Kidney glomerular epithelial cell (primary cell): ENCODE measurements at regions not wholly inside any gene's neighbourhood (a gene's known extent, or its start where the extent isn't known, plus 50 kb on each side); places are given as distances from the start of the nearest gene placed in this dataset.
A peak's percentile ranks its signal among the peaks of the same experiment; 100 is the strongest.

Experiments
- DNase-seq: peaks from one replicate; lab custom pipeline; 2025; lab: John Stamatoyannopoulos, UW

DNA sequence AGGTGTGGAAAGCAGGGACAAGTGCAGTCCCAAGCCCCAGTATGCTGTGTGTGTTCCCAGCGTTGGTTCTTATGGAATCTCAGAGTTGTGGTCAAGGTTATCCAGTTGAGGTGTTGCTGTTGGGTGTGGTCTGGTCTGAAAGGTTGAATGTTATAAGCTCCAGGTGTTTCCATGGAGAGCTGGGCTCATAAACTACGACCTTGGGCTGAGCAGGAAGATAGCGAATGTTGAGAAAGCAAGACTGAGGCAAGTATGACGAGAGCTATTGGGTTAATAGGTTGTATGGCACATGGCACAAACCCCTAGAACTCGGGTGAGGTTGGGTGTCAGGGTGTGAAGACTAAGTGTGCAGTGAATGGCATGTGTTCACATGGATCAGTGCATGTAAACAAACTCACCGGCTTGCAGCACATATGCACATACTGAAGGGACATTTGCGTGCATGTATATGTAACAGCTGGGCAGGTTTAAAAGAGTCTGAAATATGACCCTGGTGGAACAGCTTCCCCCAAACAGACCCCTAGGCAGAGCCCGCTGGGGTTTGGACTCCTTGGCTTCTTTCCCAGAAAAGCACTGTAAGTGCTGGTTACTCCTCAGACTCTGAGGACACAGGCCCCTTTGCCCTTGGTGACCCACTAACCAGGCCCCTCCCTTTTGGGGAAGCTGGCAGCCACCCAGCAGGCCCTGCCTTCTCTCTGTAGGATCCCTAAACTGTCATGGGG is 117.5 kb downstream of the NAV1 start:
- no peak for DNase-seq

DNA sequence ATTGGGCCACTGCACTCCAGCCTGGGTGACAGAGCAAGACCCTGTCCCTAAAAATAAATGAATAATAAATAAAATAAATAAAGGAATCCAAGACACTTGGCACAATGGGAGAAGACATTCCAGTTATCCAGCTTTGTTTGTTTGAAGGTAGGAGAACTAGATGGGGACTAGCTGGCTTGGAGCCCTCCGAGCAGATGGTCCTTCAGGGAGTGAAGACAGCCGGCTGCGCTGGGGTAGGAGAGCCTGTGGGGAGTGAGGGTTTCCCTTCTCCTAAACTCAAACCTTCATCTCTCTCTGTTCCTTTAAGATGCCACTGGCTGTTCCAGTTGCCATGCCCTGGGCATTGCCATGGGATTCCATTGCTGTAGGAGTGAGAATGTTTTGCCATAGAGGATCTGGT is 120.6 kb downstream of the NAV1 start:
- DNase-seq, result no peak

DNA sequence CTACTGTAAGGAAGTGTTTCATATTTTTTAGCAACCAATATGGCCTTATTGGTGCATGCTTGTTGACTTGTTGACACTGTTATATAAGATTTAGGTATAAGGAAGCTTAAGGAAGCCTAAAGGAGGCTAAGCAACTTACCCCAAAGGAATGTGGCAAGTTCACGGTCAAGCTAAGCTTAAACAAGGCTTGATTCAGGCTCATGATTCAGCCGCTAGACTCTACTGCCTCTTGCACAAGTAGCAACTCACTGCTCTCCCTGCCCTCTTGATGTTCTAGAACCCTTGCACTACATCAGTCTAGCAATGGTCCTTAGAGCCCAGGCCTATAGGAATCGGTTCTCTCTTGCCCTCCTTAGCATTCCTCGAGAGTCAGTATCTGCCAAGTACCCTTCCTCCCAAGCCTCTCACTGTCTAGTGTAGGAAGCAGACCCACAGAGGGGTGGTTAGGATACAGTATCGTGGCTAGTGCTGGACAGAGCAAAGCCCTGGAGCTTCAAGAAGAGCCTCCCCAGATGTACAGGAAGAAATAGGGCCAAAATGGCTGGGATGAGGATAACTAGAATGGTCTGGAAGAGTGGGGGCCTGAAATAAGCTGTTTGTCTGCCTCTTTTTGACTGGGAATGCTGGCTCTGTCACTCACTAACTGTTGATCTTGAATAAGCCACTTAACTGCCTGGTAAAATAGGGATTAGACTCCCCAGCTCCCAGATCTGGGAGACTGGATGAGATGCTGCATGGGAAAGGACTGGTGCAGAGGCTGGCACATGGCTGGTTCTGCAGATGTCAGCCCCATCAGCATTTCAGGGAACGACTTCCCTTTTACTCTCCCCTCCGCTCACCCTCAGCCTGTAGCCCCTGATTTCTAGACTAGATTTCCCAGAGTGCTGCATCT is 122.2 kb downstream of the NAV1 start:
- no peak for DNase-seq

DNA sequence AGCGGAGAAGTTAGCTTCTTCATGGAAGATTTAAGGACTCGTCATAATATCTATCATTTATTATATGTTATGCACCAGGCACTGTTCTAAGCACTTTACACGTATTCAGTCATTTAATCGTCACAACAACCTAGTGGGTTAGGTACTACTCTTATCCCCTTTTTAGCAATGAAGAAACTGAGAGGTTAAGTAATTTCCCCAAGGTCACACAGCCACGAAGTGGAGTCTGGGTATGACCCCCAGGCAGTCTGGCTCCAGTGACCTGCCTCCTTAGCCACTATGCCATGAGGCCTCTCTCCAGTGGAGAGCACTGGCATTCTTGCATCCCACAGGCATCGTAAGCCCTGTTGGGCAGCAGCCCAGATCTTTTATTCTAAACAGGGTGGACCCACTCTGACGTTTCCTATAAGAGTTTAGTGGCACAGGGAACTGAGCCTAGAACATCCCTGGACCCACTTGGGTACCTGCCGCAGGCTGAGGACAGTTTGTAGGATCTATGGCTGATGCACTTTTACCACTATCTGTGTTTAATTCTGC is 123.0 kb downstream of the NAV1 start:
- no peak for DNase-seq

DNA sequence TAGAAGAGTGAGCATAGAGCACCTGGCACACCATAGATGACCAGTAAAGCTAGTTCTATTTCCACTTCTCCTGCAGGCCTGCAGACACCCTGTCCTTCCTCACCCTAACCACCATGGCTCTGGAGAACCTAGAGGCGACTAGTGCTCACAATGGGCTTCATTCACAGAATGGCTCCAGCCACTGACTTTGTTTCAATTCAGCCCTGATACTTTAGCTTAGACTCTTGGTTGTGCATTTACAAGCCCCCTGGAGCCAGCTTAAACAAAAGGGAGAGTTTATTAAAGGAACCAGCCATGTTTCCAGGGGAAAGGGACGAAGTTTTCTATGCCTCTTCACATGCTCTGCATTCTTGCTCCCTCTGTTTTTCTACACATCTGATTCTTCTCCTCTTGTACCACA is 123.7 kb downstream of the NAV1 start:
- no peak for DNase-seq

DNA sequence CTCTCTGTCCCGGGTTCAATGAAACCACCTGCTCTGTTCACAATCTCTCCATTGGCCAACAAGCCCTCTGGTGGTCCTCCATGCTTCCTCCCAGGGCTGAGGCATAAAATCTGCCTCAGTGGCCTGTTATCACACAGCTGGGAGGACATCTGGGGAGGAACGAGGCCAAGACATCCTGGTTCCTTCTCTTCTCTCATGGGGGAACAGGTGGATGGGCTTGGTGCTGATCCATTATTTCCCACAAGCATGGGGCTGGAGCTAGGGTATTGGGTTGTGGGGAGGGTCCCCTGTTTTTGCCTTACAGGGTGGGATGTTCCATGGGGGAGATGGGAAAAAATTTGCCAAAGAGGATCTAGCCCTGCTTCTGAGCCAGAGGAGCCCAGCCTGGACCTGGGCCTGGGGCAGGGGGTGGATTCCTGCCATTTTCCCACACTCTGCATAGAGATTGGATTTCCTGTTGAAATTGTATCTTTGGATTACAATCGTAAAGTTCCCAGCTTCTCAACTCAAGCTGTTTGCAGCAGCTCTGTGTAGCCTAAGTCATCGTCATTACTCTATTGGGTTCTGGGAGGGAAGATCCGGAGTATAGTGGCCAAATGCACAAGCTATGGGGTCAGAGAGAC is 124.7 kb downstream of the NAV1 start:
- no peak for DNase-seq

DNA sequence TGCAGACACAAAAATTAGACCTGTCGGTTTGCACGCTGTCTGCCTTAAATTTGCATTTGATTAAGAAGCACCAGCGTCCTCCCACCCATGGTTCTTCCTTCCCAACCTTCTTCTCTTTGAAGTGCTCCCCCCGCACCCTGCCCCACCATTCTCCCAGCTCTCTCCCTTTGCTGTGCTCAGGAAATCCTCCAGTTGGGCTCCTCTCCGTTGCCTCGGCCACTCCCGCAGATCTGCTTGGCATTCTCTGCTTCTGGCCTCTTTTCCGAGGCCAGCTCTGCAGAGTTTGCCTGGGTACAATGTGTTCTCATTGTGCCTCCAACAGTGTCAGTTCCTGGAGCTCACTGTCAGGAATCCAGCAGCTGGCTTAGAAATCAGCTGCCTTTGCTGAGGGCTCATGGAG is 126.1 kb downstream of the NAV1 start:
- DNase-seq, result no peak

DNA sequence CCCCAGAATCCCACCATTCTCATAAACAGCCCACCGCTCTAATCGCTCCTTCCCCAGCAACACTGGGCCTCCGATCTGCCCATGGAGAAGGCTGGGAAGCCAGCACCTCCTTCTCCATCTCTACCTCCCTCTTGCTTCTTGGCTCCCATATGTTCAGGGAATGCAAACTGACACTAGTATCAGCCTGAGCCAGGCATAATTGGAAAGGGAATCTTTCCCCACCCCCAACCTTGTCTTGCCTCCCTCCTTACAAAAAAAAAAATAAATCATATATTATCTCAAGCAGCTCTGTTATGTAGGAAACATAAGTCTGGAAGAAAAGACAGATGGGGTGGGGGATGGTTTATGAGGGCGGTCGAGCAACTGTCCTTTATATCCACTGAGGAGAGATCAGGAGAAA is 127.2 kb downstream of the NAV1 start:
- DNase-seq, result no peak

DNA sequence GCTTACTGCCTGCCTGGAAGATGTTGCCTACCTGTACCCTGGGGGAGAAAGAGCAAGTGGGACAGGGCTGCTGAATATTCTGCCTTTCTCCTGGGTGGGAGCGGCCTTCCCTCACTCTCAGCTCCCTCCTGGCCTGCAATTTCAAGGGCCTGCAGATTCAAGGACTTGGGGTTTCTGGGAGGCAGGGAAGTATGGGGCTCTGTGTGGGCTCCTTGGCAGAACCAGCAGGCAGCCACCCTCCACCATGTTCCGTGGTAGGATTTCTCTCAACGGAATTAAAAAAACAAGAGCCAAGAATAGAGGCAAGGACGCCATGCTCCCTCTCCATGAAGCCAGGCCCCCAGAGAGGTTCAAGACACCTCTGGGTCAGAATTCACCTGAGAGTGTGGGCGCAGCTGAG is 127.7 kb downstream of the NAV1 start:
- no peak for DNase-seq

DNA sequence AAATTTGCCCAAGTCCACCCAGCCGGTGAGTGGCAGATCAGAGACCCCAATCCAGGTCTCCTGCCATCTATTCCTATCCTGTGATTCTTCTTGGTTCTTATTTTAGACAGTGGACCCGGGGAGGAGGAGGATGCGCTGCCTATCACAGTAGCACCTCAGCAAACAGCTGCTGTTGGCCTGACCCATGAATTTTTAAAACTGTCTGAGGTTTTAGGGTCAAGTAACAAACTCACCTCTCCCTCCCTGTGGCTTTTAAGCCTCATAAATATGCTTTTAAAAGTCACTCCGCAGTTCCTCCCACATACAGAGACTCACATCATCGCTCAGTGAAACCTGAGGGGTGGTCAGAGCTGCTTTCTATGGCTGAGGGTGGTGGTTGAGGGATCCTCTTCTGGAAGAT is 128.6 kb downstream of the NAV1 start:
- no peak for DNase-seq

DNA sequence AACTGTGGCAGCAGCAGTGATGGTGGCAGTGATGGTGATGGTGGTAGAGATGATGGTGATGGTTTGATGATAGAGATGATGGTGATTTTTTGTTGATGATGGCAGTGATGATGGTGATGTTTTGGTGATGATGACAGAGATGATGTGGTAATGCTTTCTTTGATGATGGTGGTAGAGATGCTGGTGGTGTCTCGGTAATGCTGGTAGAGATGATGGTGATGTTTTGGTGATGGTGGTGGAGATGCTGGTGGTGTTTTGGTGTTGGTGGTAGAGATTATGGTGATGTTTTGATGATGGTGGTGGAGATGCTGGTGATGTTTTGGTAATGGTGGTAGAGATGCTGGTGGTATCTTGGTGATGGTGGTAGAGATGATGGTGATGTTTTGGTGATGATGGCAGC is 131.6 kb downstream of the NAV1 start:
- DNase-seq, result no peak

DNA sequence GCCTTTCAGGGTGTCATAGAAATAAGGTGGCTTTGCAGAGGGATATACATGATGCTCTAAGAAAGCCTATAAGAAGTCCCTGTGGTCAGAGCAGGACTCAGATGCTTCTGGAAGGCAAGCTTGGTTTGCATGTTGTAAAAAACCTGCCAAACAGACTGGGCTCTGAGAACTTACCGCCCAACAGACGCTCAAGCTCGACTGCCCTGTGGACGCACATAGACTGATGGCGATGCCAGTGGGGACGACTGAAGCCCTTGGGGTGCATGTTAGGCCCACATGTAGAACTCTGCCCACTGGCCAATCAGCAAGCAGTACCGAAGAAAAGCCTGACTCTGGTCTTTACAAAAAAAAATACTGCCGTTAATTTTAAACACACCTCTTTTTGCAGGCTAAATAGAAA is 133.8 kb downstream of the NAV1 start:
- no peak for DNase-seq

DNA sequence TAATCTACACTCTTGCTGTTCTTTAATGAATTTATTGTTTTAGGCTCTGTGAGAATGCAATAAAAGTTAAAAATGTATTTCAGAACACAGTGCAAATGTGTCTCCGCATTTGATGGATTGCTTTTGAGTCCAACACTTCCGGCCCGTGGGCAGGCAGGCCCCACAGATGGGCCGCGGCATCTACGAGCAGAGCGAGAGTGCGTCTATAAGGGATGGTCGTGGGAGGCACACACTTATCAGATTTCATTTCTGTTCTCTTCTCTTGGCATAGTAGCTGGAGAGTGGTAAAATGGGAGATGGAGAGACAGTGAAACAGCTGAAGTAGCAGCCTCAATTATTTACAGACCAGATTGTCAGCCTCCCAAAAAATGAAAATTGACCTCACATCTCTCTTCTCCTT is 134.2 kb downstream of the NAV1 start:
- DNase-seq, result no peak

DNA sequence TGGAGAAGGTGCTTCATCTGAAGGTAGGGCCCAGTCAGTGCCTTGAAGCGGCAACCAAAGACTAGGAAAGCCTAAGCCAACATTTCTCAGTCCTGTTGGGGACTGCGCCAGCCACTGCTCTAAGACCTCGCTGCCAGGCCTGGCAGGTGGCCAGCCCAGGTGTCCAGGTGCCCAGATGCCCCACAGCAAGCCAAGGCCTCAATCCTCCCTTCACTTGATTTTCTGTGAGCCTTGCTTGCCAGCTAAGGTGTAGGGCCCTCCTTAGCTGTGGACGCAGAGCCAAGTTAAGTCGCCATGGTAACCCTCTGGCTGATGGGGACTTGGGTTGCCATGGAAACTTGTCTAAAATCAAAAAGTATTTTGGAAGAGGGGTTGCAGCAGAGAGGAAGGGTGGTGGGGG is 135.0 kb downstream of the NAV1 start:
- no peak for DNase-seq

DNA sequence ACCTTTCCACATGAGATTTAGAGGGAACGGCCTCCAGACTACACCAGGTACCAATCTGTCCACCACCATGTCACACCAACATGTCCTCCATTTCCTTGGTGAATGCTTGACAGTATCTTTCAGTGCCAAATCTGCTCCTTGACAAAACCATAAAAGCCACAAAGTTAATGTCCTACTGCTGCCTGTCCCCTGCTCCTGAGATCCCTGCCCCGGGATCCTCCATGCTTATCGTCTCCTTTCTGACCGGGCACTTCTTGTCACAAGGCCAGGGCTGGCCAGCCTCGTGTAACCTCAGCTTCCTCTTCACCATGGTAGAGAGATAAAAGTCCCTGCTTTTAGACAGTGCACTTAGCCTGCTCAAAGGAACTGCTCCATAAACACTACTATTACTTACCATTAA is 136.2 kb downstream of the NAV1 start:
- no peak for DNase-seq

DNA sequence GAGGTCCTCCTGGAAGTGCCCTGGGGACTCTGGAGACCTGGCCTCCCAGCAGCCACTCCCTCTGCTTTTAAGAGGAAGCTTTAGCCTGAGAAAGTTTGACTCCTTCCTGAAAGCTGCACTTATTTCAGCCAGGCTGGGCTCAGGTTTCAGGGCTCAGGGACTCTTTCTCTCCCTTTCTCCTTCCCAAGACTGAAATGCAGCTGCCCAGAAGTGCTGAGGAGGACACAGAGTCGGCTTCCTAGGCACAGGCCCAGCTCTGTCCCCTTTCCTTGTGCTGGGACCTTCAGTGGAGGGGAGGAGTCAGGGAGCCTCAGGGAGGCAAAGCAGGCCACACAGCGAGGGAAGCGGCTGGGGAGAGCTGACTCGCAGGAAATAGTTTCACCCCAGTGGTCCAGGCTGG is 137.3 kb downstream of the NAV1 start:
- DNase-seq, result peak; percentile 8

DNA sequence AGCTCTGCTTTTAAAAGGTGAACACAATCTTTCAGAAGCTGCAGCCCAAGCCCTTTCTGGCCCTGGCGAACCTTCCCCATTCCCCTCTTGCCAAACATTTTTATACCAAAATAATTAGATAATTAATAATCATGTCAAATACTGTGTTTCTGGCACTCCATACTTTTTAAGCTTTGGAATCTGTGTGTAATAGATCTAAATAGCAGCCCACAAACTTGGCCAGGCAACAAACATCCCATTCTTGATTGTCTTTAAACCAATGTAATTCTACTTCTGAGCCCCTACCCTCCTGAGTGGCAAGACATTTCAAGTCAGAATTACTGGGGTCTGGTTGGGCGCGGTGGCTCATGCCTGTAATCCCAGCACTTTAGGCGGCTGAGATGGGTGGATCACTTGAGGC is 137.7 kb downstream of the NAV1 start:
- no peak for DNase-seq

DNA sequence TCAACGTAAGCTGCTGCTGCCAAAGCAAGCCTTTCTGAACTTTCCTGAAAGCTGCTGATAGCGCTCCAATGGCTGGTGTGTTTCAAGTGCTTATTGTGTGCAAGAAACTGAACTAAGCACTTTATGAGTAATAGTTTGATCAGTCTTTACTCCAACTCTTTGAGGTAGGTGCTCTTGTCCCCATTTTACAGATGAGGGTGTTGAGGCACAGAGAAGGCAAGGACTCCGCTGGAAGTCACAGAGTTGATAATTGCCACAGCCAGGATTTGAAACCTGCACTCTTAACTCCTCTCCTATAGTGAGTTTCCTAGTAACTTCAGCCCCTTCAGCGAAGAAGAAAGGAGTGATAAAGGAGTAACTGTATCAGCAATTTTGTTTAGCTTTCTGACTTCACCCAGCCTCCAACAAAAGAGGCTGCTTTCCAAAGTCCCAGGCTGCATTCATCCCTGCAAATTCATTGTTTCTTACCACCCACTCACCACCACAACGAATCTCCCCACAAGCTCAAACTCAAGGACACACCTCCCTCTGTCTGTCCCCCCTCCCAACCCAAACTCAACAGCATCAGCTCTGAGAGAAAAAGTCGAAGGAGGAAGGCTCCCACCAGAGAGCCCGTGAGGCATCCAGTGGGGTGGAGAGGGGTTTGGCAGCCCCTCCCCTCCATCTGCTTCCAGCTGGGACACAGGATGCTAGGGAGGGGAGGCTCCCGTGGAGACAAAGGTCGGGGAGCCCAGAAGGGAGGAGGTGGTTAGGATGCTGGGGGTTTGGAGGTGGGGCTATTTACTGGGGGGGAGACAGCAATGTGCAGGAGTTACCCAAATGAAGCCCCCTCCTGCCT is 139.6 kb downstream of the NAV1 start:
- DNase-seq, result no peak

DNA sequence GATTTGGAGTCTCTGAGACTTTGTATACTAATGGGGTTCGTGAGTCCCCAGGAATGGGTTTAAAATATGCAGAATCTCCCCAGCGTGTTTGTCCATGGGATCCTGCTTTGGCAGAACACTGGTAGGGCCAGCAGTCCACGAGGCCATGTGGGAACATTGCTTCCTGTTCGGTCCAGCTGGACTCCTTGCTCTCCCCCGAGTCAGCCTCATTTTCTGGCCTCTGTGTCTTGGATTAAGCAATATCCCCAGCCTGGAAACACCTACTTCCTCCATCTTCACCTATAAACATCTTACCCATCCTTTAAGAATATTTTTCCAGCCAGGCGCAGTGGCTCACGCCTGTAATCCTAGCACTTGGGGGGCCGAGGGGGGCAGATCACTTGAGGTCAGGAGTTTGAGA is 142.4 kb downstream of the NAV1 start:
- no peak for DNase-seq

DNA sequence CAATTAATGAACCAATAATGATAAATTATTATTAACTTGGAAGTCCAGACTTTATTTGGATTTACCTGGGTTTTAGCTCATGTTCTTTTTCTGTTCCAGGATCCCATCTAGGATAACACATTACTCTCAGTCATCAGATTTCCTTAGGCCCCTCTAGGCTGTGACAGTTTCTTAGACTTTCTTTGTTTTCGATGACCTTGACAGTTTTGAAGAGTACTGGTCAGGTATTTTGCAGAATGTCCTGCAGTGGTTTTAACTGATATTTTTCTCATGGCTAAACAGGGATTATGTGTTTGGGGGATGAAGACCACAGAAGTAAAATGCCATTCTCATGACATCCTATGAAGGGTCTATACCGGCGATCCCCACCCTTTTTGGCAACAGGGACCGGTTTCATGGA is 144.0 kb downstream of the NAV1 start:
- DNase-seq, result no peak

DNA sequence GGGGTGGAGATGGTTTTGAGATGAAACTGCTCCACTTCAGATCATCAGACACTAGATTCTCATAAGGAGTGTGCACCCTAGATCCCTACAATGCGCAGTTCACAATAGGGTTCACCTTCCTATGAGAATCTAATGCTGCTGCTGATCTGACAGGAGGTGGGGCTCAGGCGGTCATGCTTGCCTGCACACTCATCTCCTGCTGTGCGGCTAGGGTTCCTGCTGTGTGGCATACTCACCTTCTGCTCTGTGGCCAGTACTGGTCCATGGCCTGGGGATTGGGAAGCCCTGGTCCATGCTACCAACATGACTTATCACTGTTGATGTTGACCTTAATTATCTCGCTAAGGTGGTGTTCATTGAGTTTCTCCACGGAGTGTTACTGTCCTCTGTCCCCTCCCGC is 144.5 kb downstream of the NAV1 start:
- DNase-seq, result no peak

DNA sequence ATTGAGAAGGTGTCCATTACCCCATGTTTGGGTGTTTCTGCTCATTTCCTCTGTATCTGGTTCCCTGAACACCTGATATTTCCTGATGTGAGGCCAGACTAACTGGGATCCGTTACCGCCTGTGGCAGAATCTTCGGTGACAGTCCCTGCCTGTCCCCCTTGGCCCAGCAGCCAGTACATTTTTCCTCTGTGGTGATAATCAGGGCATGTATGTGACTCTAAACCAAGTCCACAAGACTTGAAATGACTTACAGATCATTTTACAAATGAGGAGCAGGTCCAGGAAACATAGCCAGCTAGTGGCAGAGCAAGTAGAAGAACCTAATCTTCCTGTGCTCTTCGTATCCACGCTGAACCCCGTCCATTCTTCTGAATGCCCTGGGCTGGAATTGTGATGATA is 143.5 kb upstream of the IPO9 start:
- no peak for DNase-seq
